H1 (cell line): ENCODE measurements at regions not wholly inside any gene's neighbourhood (a gene's known extent, or its start where the extent isn't known, plus 50 kb on each side); places are given as distances from the start of the nearest gene placed in this dataset.

Experiments
- CTCF ChIA-PET: fragments of 300-600 bp; sonication (Branson Sonifier 250); formaldehyde crosslinking; loops from one replicate; lab custom pipeline; 2021; ENCODE audit not compliant: partially characterized antibody; lab: Charles Lee
- POLR2A ChIA-PET: fragments of 300-600 bp; sonication (Branson Sonifier 250); formaldehyde crosslinking; loops from one replicate; lab custom pipeline; 2021; ENCODE audit warnings: inconsistent platforms; ENCODE audit not compliant: partially characterized antibody; lab: Charles Lee
- DNase-seq, 2 experiments: peaks; one replicate each; pipeline versions ENCODE4 v3.0.0 to v3.0.0-alpha.2; 2010 to 2022; ENCODE audit warnings: low spot score in 2 of 2, low read depth in 1 of 2, mixed read lengths in 1 of 2
- FAIRE-seq: peaks from 2 replicates; lab custom pipeline; 2011; peaks lifted over from hg19 to GRCh38; lab: Jason Lieb, UNC
- H2AFZ ChIP-seq: 2 replicates; pipeline ENCODE4 v1.8.1; 2012; ENCODE audit warnings: low read length, inconsistent platforms
- H2AK5ac ChIP-seq: 2 replicates; pipeline ENCODE4 v1.6.1; 2013; ENCODE audit warnings: low read depth, low read length
- H2BK120ac ChIP-seq: replicated peaks from 2 replicates; pipeline ENCODE3; 2013; ENCODE audit warnings: low read depth, low read length, inconsistent platforms
- H2BK12ac ChIP-seq: 2 replicates; pipeline ENCODE4 v1.6.1; 2013; ENCODE audit warnings: low read depth, low read length
- H2BK15ac ChIP-seq: 2 replicates; pipeline ENCODE4 v1.6.1; 2013; ENCODE audit warnings: low read length
- H2BK20ac ChIP-seq: 2 replicates; pipeline ENCODE4 v1.6.1; 2013; ENCODE audit warnings: low read length
- H2BK5ac ChIP-seq: 2 replicates; pipeline ENCODE4 v1.6.1; 2013; ENCODE audit warnings: low read depth, low read length
- H3K14ac ChIP-seq: 2 replicates; pipeline ENCODE4 v1.6.1; 2013; ENCODE audit warnings: inconsistent platforms; ENCODE audit not compliant: insufficient read length
- H3K18ac ChIP-seq: 2 replicates; pipeline ENCODE4 v1.6.1; 2013; ENCODE audit warnings: low read length; ENCODE audit errors: extremely low read depth
- H3K23ac ChIP-seq: 2 replicates; pipeline ENCODE4 v1.6.1; 2013; ENCODE audit warnings: inconsistent platforms; ENCODE audit not compliant: insufficient read length
- H3K23me2 ChIP-seq: 2 replicates; pipeline ENCODE4 v1.6.1; 2013; ENCODE audit warnings: low read depth, low read length
- H3K27ac ChIP-seq: 2 replicates; pipeline ENCODE4 v1.6.1; 2011; ENCODE audit warnings: low read depth, low read length, inconsistent platforms
- H3K27me3 ChIP-seq, 4 experiments: replicated peaks in 1 of 4; 1 replicate in 1 of 4; 2 replicates in 3 of 4; pipeline versions ENCODE4 v1.6.1 to v1.8.1; 2011 to 2013; ENCODE audit warnings: low read length in 3 of 4, mild to moderate bottlenecking in 3 of 4, inconsistent platforms in 2 of 4, mixed read lengths in 2 of 4, moderate library complexity in 1 of 4; ENCODE audit not compliant: control insufficient read depth in 3 of 4, insufficient read depth in 3 of 4; ENCODE audit errors: extremely low read depth in 1 of 4
- H3K36me3 ChIP-seq, 4 experiments: 2 replicates each; pipeline versions ENCODE4 v1.6.1 to v1.8.1; 2011 to 2013; ENCODE audit warnings: mild to moderate bottlenecking in 4 of 4, low read length in 3 of 4, moderate library complexity in 2 of 4, control low read depth in 1 of 4, inconsistent platforms in 1 of 4; ENCODE audit not compliant: insufficient read depth in 4 of 4, control insufficient read depth in 2 of 4
- H3K4ac ChIP-seq: replicated peaks from 2 replicates; pipeline ENCODE3; 2013; ENCODE audit warnings: low read length, low read depth, mixed read lengths, inconsistent platforms; ENCODE audit not compliant: insufficient read length
- H3K4me1 ChIP-seq, 4 experiments: replicated peaks in 1 of 4; 1 replicate in 1 of 4; 2 replicates in 3 of 4; pipeline versions ENCODE4 v1.6.1 to v1.8.1; 2011 to 2013; ENCODE audit warnings: low read length in 3 of 4, inconsistent platforms in 2 of 4, mixed read lengths in 1 of 4; ENCODE audit not compliant: insufficient read depth in 4 of 4, control insufficient read depth in 3 of 4
- H3K4me2 ChIP-seq, 2 experiments: 2 replicates each; pipeline versions ENCODE4 v1.6.1 to v1.8.1; 2011 to 2013; ENCODE audit warnings: low read depth in 2 of 2, low read length in 2 of 2, control low read depth in 1 of 2, inconsistent platforms in 1 of 2, mild to moderate bottlenecking in 1 of 2; ENCODE audit not compliant: insufficient read depth in 1 of 2
- H3K4me3 ChIP-seq, 4 experiments: fragments of 200-600, 300-600 bp in 1 of 4; sonication (generic), shearing (Covaris generic), sonication (Bioruptor Twin) in 1 of 4; 2 replicates each; pipeline versions ENCODE4 v1.5.1 to v1.8.1; 2011 to 2016; ENCODE audit warnings: low read length in 4 of 4, low read depth in 3 of 4, control low read depth in 2 of 4, inconsistent platforms in 2 of 4, mild to moderate bottlenecking in 2 of 4, mixed read lengths in 1 of 4, moderate library complexity in 1 of 4; ENCODE audit not compliant: insufficient read depth in 2 of 4; ENCODE audit errors: extremely low read depth in 1 of 4
- H3K56ac ChIP-seq: replicated peaks from 2 replicates; pipeline ENCODE3; 2013; ENCODE audit warnings: low read depth, mild to moderate bottlenecking, mixed read lengths, low read length, inconsistent platforms; ENCODE audit not compliant: insufficient read length
- H3K79me1 ChIP-seq: 2 replicates; pipeline ENCODE4 v1.6.1; 2013; ENCODE audit warnings: low read depth, low read length, control low read depth
- H3K79me2 ChIP-seq, 2 experiments: 2 replicates each; pipeline versions ENCODE4 v1.6.1 to v1.8.1; 2012 to 2013; ENCODE audit warnings: low read length in 2 of 2, mild to moderate bottlenecking in 2 of 2, inconsistent platforms in 1 of 2; ENCODE audit not compliant: insufficient read depth in 2 of 2, control insufficient read depth in 1 of 2
- H3K9ac ChIP-seq, 4 experiments: replicated peaks in 1 of 4; 1 replicate in 1 of 4; 2 replicates in 3 of 4; pipeline versions ENCODE4 v1.6.1 to v1.8.1; 2011 to 2013; ENCODE audit warnings: low read depth in 3 of 4, low read length in 3 of 4, control low read depth in 2 of 4, mild to moderate bottlenecking in 2 of 4, moderate library complexity in 2 of 4, inconsistent platforms in 1 of 4; ENCODE audit errors: extremely low read depth in 1 of 4
- H3K9me3 ChIP-seq, 2 experiments: 2 replicates each; pipeline versions ENCODE4 v1.6.1 to v1.8.1; 2012 to 2013; ENCODE audit warnings: mild to moderate bottlenecking in 2 of 2, moderate library complexity in 2 of 2, control low read depth in 1 of 2, inconsistent platforms in 1 of 2, low read depth in 1 of 2, low read length in 1 of 2, mixed read lengths in 1 of 2; ENCODE audit not compliant: insufficient read depth in 2 of 2
- H4K20me1 ChIP-seq, 2 experiments: replicated peaks in 1 of 2; 2 replicates each; pipeline versions ENCODE3 to v1.8.1; 2011 to 2013; ENCODE audit warnings: inconsistent platforms in 2 of 2, low read length in 2 of 2, mild to moderate bottlenecking in 1 of 2; ENCODE audit not compliant: insufficient read depth in 2 of 2, control insufficient read depth in 1 of 2
- H4K5ac ChIP-seq: 2 replicates; pipeline ENCODE4 v1.6.1; 2013; ENCODE audit warnings: low read length, low read depth, mixed read lengths, inconsistent platforms; ENCODE audit not compliant: insufficient read length
- H4K8ac ChIP-seq: 2 replicates; pipeline ENCODE4 v1.8.0; 2013; ENCODE audit warnings: mild to moderate bottlenecking, moderate library complexity, low read length, inconsistent platforms; ENCODE audit not compliant: insufficient read depth; ENCODE audit errors: extremely low read depth
- H4K91ac ChIP-seq: replicated peaks from 2 replicates; pipeline ENCODE3; 2013; ENCODE audit warnings: low read length, mixed read lengths, inconsistent platforms; ENCODE audit not compliant: insufficient read length
- CTCF ChIP-seq, 3 experiments: IDR thresholded peaks; 1 replicate in 2 of 3; 2 replicates in 1 of 3; pipeline versions ENCODE4 v1.5.1 to v1.6.1; 2011; ENCODE audit warnings: low read length in 3 of 3, mild to moderate bottlenecking in 3 of 3, inconsistent platforms in 2 of 3, low read depth in 1 of 3, moderate library complexity in 1 of 3; ENCODE audit not compliant: insufficient read depth in 1 of 3; ENCODE audit errors: control extremely low read depth in 1 of 3
- MAX ChIP-seq: IDR thresholded peaks from 2 replicates; pipeline ENCODE4 v1.6.1; 2012; ENCODE audit warnings: inconsistent platforms
- RAD21 ChIP-seq, 2 experiments: IDR thresholded peaks in 1 of 2; conservative IDR thresholded peaks in 1 of 2; 2 replicates each; pipeline ENCODE4 v1.6.1; 2011; ENCODE audit warnings: low read depth in 2 of 2, low read length in 2 of 2, improper control_type of control experiment in 1 of 2, inconsistent platforms in 1 of 2, mild to moderate bottlenecking in 1 of 2, moderate library complexity in 1 of 2
- SP2 ChIP-seq: IDR thresholded peaks from 2 replicates; pipeline ENCODE4 v1.6.1; 2012; ENCODE audit warnings: mild to moderate bottlenecking, low read length, inconsistent platforms
- TAF1 ChIP-seq: IDR thresholded peaks from 2 replicates; pipeline ENCODE4 v1.6.1; 2011; ENCODE audit warnings: mild to moderate bottlenecking, low read depth, low read length
- WGBS, 2 experiments: shearing (Covaris generic) in 1 of 2; methylation state at CpG; one replicate each; pipeline versions ENCODE4 v1.1.6 to v1.1.7; 2013 to 2015; ENCODE audit warnings: low lambda C conversion rate in 2 of 2, mixed read lengths in 2 of 2, inconsistent platforms in 1 of 2, low coverage in 1 of 2, missing lambda C conversion rate in 1 of 2; ENCODE audit not compliant: insufficient replicate concordance in 2 of 2, insufficient coverage in 1 of 2, insufficient read length in 1 of 2; ENCODE audit errors: extremely low coverage in 1 of 2, missing lambda C conversion rate in 1 of 2; 5-methylcytosine and 5-hydroxymethylcytosine counted together

GRCh38 chr3:70614111-70614510 lies 301.7 kb upstream of the MDFIC2 start:
- Histone ChIP-seq H3K79me2 (no peaks in the 10 kb centered on the region), H4K20me1 (no peaks in the 10 kb centered on the region), H3K23ac (no peak overlapping the region), H2BK12ac (peak overlapping the region; percentile 95), H3K4me3 (no peak overlapping the region), H4K91ac (peak overlapping the region; percentile 52), H2BK5ac (peak overlapping the region; percentile 97; the same call in 1 of the 2 replicates), H3K27me3 (no peaks in the 10 kb centered on the region), H2BK20ac (peak overlapping the region; percentile 96), H3K14ac (no peak overlapping the region), H3K23me2 (no peaks in the 10 kb centered on the region; the same call in 1 of the 2 replicates), H4K8ac (no peak overlapping the region), H2BK15ac (no peak overlapping the region), H2AFZ (no peak overlapping the region), H3K4ac (peak overlapping the region; percentile 57), H2AK5ac (0 out of 2 replicates have a peak overlapping the region, but pooled peaks have one; percentile 89), H3K79me1 (no peaks in the 10 kb centered on the region), H2BK120ac (peak overlapping the region; percentile 91), H3K27ac (no peak overlapping the region), H3K9ac (no peak overlapping the region), H3K4me1 (peaks cover 0 to 15% (median 12%) of the 10 kb centered on the region in 4 experiments; a peak in 6 of 7 replicates), H3K36me3 (peaks cover 0 to 4% (median 0%) of the 10 kb centered on the region in 4 experiments; a peak in 1 of 8 replicates), H3K18ac (peak overlapping the region; percentile 80), H4K5ac (no peak overlapping the region), H3K4me2 (no peak overlapping the region), H3K56ac (no peak overlapping the region), H3K9me3 (peaks cover 0 to 9% of the 10 kb centered on the region in 2 experiments; a peak in 2 of 4 replicates)
- no peak for DNase-seq
- peak; percentile 42 for FAIRE-seq
- no peak for TF ChIP-seq TAF1
- TF ChIP-seq SP2, result no peak
- TF ChIP-seq RAD21 (IDR thresholded peaks at IDR 0.05 in 1 of 2, conservative IDR thresholded peaks at IDR 0.05 in 1 of 2; ENCODE audit: low read depth in 2 of 2, low read length in 2 of 2), result peak in 1 of 2 experiments; percentile 31; a peak in 2 of 4 replicates
- TF ChIP-seq CTCF (IDR thresholded peaks at IDR 0.05; ENCODE audit: control extremely low read depth in 1 of 3, insufficient read depth in 1 of 3, low read depth in 1 of 3, low read length in 3 of 3), result peak in 2 of 3 experiments; percentile 13 to 17; a peak in 2 of 4 replicates
- TF ChIP-seq MAX, result peak; percentile 21; the same call in 1 of the 2 replicates
- POLR2A ChIA-PET, result no interaction called here
- 91% methylated on average over 6 of the region's 6 CpGs; no CpG with 5 or more reads in 1 of the 2 experiments for WGBS, 2 experiments
- CTCF ChIA-PET, result interaction anchor here (1.0 to 2.1 kb wide), 3 partner anchors 28 to 79 kb away, joined by 3 to 7 read pairs (median 3); no protein-coding TSS in a partner anchor
